COLO668 (cell line): ENCODE measurements at regions not wholly inside any gene's neighbourhood (a gene's known extent, or its start where the extent isn't known, plus 50 kb on each side); places are given as distances from the start of the nearest gene placed in this dataset.

Source experiments
- DNase-seq: peaks from one replicate; lab custom pipeline; 2025; ENCODE audit not compliant: unreplicated experiment; lab: John Stamatoyannopoulos, UW

GRCh38 chr11:92885600-92885999 is 83.9 kb upstream of the MTNR1B start:
- DNase-seq: no peak

- peak; percentile 71 for DNase-seq
Measured at GRCh38 chr11:92886243-92886905, 83.1 kb upstream of the MTNR1B start.

DNA sequence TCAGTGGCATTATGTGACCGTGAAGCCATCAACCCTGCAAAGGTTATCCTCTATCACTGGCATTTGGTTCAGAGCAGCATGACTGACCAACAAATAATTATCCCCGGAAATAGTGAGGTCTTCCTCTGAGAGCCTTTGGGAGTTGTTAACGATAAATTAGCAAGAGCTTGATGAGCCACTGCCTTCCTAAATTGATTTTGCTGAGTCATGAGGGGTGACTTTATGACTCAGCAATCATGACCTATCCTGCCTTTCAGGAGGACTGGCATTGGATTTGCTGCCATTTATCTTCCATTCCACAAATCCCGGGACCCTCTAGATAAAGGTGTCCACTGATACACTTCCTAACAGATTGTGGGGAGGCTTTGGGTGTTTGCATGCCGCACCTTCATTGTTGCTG is 80.8 kb upstream of the MTNR1B start:
- no peak for DNase-seq

- DNase-seq: no peak
Measured at GRCh38 chr11:92890846-92891245, 78.6 kb upstream of the MTNR1B start.

- DNase-seq: no peak
Measured at GRCh38 chr11:92892802-92893684, 76.4 kb upstream of the MTNR1B start.

GRCh38 chr11:92894197-92894596 is 75.3 kb upstream of the MTNR1B start:
- no peak for DNase-seq

GRCh38 chr11:92897487-92897886 is 72.0 kb upstream of the MTNR1B start:
- DNase-seq: no peak

DNA sequence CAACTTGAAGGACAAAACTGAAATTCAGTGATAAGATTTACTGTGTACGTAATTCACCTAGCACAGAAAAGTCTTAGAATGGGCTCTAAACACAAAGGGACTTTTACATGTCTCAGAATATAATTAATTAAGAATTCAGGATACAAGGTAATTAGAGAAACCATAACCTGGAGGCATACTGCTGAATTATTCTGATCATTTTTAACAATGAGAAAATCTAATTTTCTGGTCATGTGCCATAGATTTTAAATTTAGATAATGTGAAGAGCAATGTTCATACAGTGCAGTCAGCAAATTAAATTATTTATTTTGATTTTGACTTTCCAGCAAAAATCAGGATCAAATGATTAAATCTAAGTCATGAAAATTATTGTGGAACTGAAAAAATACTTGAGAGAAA is 67.0 kb upstream of the MTNR1B start:
- DNase-seq: no peak

DNA sequence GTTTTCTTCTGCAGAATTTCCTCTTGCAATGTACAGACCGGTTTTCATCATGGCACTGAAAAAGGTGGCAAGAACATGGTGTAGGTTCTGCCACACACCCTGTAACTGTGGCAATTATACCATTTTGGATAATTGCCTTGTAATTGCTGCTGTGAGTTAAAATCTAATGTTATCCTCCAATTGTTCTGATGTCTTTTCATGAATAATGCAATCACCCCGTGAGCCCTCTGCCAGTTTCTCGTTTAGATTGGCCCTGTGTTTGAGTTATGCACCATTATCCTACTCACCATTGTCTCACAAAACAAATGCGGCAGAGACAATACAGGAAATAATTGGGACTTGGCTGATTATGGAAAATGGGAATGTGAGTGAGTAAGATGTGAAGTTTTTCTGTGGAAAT is 61.8 kb upstream of the MTNR1B start:
- DNase-seq: no peak

GRCh38 chr11:92909214-92909613 is 60.2 kb upstream of the MTNR1B start:
- no peak for DNase-seq

DNA sequence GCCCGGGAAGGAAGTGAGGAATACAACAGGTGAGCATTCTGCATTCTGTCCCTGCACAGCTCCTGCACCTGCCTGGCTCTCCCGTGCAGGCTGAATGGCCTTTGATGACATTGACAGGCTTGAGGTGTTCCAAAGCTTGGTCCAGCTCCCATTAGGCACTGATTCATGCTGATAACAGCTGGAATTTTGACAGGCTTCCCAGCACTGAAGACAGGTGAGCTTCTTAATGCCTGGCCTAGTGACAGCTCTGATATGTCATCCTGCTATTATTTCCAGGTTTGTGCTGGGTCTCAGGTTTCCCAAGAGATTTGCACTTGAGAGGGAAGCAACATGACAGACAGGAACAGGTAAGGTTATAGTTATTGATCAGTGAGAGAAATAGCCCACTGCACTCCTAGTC is 58.0 kb upstream of the MTNR1B start:
- peak; percentile 67 for DNase-seq

DNA sequence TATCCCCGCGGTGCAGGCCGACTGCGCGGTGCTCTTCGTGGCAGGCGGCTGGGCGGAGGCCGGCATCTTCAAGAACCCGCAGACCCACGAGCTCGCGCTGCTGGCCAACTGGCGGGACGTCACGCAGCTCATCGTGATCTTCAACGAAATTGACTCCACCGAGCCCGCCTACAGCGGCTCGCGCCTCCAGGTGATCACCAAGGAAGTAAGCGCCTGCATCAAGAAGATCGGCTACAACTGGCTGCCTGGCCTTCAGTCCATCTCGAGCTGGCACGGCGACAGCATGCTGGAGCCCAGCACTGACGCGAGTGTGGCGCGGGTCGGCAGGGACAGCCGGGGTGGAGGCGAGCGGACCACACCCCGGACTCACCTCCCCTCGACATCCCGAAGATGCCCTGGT is 53.9 kb upstream of the MTNR1B start:
- DNase-seq: no peak

DNA sequence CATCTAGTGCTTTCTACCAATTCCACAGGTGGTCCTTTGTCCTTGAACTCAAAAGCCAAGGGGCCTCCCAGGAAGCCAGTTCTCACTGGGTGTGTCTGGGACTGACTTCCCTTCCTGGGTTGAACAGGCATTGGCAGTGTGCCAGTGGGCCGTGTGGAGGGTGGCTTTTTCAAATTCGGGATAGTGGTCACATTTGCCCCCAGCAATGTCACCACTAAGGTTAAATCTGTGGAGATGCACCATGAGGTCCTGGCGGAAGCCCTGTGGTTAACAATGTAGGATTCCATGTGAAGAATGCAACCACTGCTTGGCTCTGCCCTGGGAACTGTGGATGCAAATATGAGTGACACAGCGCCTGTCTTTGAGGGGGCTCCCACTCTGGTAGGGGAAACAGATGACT is 53.2 kb upstream of the MTNR1B start:
- DNase-seq: no peak

DNA sequence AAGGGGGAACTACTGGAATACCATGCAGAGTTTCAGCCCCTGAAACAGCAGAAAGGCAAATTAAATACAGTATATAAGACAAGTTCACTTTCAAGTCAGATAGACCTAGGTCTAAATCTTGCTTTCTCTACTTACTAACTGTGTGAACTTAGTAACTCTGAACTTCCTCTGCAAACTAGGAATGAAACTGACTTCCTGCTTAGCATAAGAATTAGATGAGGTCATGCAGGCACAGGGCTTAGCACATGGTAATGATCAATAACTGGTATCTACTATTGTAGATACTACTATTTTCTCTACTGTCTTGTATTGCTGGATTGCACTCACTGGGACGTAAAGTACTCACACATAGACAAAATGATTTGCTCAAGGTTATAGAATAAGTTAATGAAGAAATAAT is 51.5 kb upstream of the MTNR1B start:
- no peak for DNase-seq

DNA sequence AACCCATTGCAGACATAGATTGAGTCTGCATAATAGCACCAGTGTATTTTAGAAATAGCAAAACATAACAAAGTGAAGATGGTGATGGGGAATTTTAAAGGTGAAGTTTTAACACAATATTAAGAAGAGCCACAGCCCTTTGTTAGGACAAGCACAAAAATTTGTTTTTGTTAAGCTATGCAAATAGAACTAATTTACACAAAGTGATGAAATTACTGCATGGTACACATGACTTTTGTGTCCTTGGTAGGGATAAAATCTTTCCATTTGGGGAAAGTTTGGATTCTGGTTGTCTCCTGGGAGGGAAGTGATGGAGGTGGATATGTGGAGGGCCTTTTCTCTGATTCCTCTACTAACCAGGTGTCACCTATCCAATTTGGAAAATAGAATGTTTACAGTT is 50.4 kb upstream of the MTNR1B start:
- no peak for DNase-seq
